C4-2B (cell line): ENCODE measurements at regions not wholly inside any gene's neighbourhood (a gene's known extent, or its start where the extent isn't known, plus 50 kb on each side); places are given as distances from the start of the nearest gene placed in this dataset.

Experiments
- CTCF ChIP-seq: fragments of 450-650 bp; conservative IDR thresholded peaks from 2 replicates; pipeline ENCODE4 v1.5.1; 2017; ENCODE audit warnings: mild to moderate bottlenecking
- ZFX ChIP-seq: fragments of 450-650 bp; IDR thresholded peaks from 2 replicates; pipeline ENCODE4 v1.6.1; 2017

- TF ChIP-seq CTCF (no peak), ZFX (no peak)
Observed at GRCh38 chrX:39058724-39059123, 257.5 kb downstream of the MID1IP1 start.
